ENCODE measurements at regions not wholly inside any gene's neighbourhood (a gene's known extent, or its start where the extent isn't known, plus 50 kb on each side); places are given as distances from the start of the nearest gene placed in this dataset.

DNA sequence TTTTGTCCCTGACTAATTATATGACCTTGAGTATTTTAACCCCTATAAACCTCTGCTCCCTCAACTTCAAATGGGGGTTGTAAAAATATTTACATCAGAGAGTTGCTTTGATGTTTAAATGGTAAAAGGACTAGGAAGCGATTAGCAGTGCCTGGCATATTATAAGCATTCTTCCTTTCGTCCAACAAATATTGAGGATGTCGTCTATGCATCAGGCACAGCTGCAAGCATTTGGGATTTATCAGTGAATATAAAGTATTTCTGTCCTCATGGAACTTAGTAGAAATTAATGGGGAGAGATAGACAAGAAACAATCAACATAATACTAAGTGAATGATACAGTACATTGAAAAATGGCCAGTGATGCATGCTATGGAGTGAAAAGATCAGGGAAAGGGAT is 115.5 kb upstream of the EDNRA start:
- no peak overlapping the region for H2AK5ac ChIP-seq (ENCODE audit: low read depth, low read length)
- H3K9ac ChIP-seq (replicated peaks in 1 of 4; ENCODE audit: extremely low read depth in 1 of 4, low read depth in 3 of 4, low read length in 3 of 4), result no peak overlapping the region
- no peak overlapping the region for H3K4ac ChIP-seq (replicated peaks; ENCODE audit: insufficient read length, low read depth, low read length)
- no peaks in the 10 kb centered on the region for H3K4me1 ChIP-seq (replicated peaks in 1 of 4; ENCODE audit: control insufficient read depth in 3 of 4, insufficient read depth in 4 of 4, low read length in 3 of 4)
- no peak overlapping the region for H4K8ac ChIP-seq (ENCODE audit: extremely low read depth, insufficient read depth, low read length)
- peaks cover 2% of the 10 kb centered on the region; the same call in 1 of the 2 replicates for H3K23me2 ChIP-seq (ENCODE audit: low read depth, low read length)
- H3K79me1 ChIP-seq (ENCODE audit: low read depth, low read length), result no peaks in the 10 kb centered on the region
- no peaks in the 10 kb centered on the region for H3K27me3 ChIP-seq (replicated peaks in 1 of 4; ENCODE audit: control insufficient read depth in 3 of 4, extremely low read depth in 1 of 4, insufficient read depth in 3 of 4, low read length in 3 of 4)
- WGBS, 2 experiments (ENCODE audit: extremely low coverage in 1 of 2, insufficient coverage in 1 of 2, insufficient read length in 1 of 2, insufficient replicate concordance in 2 of 2, low coverage in 1 of 2, low lambda C conversion rate in 2 of 2, missing lambda C conversion rate in 1 of 2), result 90% methylated on average over 3 of the region's 3 CpGs; no CpG with 5 or more reads in 1 of the 2 experiments
- TF ChIP-seq SIRT6 (IDR thresholded peaks at IDR 0.05; ENCODE audit: low read length) (no peak), SIN3A (conservative IDR thresholded peaks at IDR 0.05 in 1 of 2, IDR thresholded peaks at IDR 0.05 in 1 of 2; ENCODE audit: low read depth in 1 of 2, low read length in 2 of 2) (no peak), CHD1 (IDR thresholded peaks at IDR 0.05; ENCODE audit: low read depth, low read length) (no peak), SP1 (IDR thresholded peaks at IDR 0.05; ENCODE audit: low read depth, low read length) (no peak), RBBP5 (IDR thresholded peaks at IDR 0.05; ENCODE audit: borderline replicate concordance, low read depth, low read length) (no peak)
- H2AFZ ChIP-seq (ENCODE audit: low read length), result 0 out of 2 replicates have a peak overlapping the region, but pooled peaks have one; percentile 10
- H3K79me2 ChIP-seq (ENCODE audit: control insufficient read depth in 1 of 2, insufficient read depth in 2 of 2, low read length in 2 of 2), result no peaks in the 10 kb centered on the region
- no peak overlapping the region for H2BK12ac ChIP-seq (ENCODE audit: low read depth, low read length)
- H3K4me2 ChIP-seq (ENCODE audit: insufficient read depth in 1 of 2, low read depth in 2 of 2, low read length in 2 of 2), result no peak overlapping the region
- H3K9me3 ChIP-seq (ENCODE audit: insufficient read depth in 2 of 2, low read depth in 1 of 2, low read length in 1 of 2), result no peaks in the 10 kb centered on the region
- H3K14ac ChIP-seq (ENCODE audit: insufficient read length), result no peak overlapping the region
- H2BK20ac ChIP-seq (ENCODE audit: low read length), result no peak overlapping the region
- no peak overlapping the region for H2BK5ac ChIP-seq (ENCODE audit: low read depth, low read length)
- H3K27ac ChIP-seq (ENCODE audit: low read depth, low read length), result no peak overlapping the region
- no peak overlapping the region for H2BK15ac ChIP-seq (ENCODE audit: low read length)
- no peak overlapping the region for H4K5ac ChIP-seq (ENCODE audit: insufficient read length, low read depth, low read length)
- no peaks in the 10 kb centered on the region for H4K20me1 ChIP-seq (replicated peaks in 1 of 2; ENCODE audit: control insufficient read depth in 1 of 2, insufficient read depth in 2 of 2, low read length in 2 of 2)
- H3K4me3 ChIP-seq (ENCODE audit: extremely low read depth in 1 of 4, insufficient read depth in 2 of 4, low read depth in 3 of 4, low read length in 4 of 4), result no peak overlapping the region
- ChIA-PET POLR2A (ENCODE audit: partially characterized antibody) (no interaction called here), CTCF (ENCODE audit: partially characterized antibody) (interaction anchor here (1.2 to 1.9 kb wide), 2 partner anchors 13 to 43 kb away, joined by 4 to 6 read pairs; no protein-coding TSS in a partner anchor)
- no peak for DNase-seq (ENCODE audit: low read depth in 1 of 2, low spot score in 2 of 2)
- H3K23ac ChIP-seq (ENCODE audit: insufficient read length), result no peak overlapping the region
- H3K56ac ChIP-seq (replicated peaks; ENCODE audit: insufficient read length, low read depth, low read length), result no peak overlapping the region
- H2BK120ac ChIP-seq (replicated peaks; ENCODE audit: low read depth, low read length), result no peak overlapping the region
- H4K91ac ChIP-seq (replicated peaks; ENCODE audit: insufficient read length, low read length), result no peak overlapping the region
- FAIRE-seq, result no peak
- no peaks in the 10 kb centered on the region for H3K36me3 ChIP-seq (ENCODE audit: control insufficient read depth in 2 of 4, insufficient read depth in 4 of 4, low read length in 3 of 4)
- H3K18ac ChIP-seq (ENCODE audit: extremely low read depth, low read length), result no peak overlapping the region
